Fibroblast of lung (primary cell): ENCODE measurements at regions not wholly inside any gene's neighbourhood (a gene's known extent, or its start where the extent isn't known, plus 50 kb on each side); places are given as distances from the start of the nearest gene placed in this dataset.

Experiments used
- EZH2 ChIP-seq: IDR thresholded peaks from 2 replicates; pipeline ENCODE4 v1.5.1; 2012; ENCODE audit warnings: low read length, control low read depth, mild to moderate bottlenecking; ENCODE audit errors: missing control alignments
- TF ChIP-seq, protein P1 (sequence below), 2 donors: IDR thresholded peaks in 1 of 2; conservative IDR thresholded peaks in 1 of 2; 1 replicate in 1 of 2; 2 replicates in 1 of 2; pipeline ENCODE4 v1.5.1; 2011 to 2012; ENCODE audit warnings: low read length in 2 of 2, control low read depth in 1 of 2, inconsistent platforms in 1 of 2, low read depth in 1 of 2, mild to moderate bottlenecking in 1 of 2

- TF ChIP-seq, protein P1, sequence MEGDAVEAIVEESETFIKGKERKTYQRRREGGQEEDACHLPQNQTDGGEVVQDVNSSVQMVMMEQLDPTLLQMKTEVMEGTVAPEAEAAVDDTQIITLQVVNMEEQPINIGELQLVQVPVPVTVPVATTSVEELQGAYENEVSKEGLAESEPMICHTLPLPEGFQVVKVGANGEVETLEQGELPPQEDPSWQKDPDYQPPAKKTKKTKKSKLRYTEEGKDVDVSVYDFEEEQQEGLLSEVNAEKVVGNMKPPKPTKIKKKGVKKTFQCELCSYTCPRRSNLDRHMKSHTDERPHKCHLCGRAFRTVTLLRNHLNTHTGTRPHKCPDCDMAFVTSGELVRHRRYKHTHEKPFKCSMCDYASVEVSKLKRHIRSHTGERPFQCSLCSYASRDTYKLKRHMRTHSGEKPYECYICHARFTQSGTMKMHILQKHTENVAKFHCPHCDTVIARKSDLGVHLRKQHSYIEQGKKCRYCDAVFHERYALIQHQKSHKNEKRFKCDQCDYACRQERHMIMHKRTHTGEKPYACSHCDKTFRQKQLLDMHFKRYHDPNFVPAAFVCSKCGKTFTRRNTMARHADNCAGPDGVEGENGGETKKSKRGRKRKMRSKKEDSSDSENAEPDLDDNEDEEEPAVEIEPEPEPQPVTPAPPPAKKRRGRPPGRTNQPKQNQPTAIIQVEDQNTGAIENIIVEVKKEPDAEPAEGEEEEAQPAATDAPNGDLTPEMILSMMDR (conservative IDR thresholded peaks at IDR 0.05 in 1 of 2, IDR thresholded peaks at IDR 0.05 in 1 of 2; ENCODE audit: low read depth in 1 of 2, low read length in 2 of 2) = no peak
- no peak for TF ChIP-seq EZH2
Measured at GRCh38 chr21:21801921-21802320, 803.7 kb downstream of the NCAM2 start.
